ENCODE measurements at regions not wholly inside any gene's neighbourhood (a gene's known extent, or its start where the extent isn't known, plus 50 kb on each side); places are given as distances from the start of the nearest gene placed in this dataset.

DNA sequence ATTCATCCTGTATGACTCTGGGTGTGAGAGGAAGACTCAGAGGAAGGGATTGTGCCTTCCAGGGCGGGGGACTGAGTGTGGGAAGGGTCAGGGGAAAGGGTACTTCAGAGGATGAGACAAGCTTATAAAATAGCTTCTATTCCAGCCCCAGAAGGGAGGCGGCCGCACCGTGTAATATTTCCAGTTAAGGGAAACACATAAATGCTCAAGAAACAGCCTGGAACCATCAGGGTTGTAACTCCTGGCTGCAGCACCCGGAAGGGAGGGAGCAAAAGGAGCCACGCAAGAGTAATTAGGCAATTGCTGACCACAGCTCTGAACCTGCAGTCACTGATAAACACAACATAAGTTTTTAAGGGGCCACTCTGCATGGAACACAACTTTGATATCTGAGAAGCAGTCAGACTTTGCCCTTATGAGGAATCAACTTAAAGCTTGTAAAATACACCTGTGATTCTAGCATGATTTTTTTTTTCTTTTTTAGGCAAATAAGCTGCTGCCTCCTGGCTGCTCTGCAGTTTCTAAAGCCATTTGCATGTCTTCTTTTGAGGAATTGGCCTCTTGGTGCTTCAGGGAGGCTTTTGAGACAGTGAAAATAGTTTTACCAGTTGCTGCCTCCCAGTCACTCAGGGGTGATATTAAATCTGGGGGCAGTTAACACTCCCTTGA is 382.7 kb downstream of the ENC1 start:
- TF ChIP-seq, protein P1, sequence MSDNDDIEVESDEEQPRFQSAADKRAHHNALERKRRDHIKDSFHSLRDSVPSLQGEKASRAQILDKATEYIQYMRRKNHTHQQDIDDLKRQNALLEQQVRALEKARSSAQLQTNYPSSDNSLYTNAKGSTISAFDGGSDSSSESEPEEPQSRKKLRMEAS (IDR thresholded peaks at IDR 0.05): no peak
- TF ChIP-seq CEBPB (IDR thresholded peaks at IDR 0.05) (no peak), YY1 (IDR thresholded peaks at IDR 0.05; ENCODE audit: low read depth) (no peak)
- TF ChIP-seq, protein P2, sequence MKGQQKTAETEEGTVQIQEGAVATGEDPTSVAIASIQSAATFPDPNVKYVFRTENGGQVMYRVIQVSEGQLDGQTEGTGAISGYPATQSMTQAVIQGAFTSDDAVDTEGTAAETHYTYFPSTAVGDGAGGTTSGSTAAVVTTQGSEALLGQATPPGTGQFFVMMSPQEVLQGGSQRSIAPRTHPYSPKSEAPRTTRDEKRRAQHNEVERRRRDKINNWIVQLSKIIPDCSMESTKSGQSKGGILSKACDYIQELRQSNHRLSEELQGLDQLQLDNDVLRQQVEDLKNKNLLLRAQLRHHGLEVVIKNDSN (IDR thresholded peaks at IDR 0.05): no peak

DNA sequence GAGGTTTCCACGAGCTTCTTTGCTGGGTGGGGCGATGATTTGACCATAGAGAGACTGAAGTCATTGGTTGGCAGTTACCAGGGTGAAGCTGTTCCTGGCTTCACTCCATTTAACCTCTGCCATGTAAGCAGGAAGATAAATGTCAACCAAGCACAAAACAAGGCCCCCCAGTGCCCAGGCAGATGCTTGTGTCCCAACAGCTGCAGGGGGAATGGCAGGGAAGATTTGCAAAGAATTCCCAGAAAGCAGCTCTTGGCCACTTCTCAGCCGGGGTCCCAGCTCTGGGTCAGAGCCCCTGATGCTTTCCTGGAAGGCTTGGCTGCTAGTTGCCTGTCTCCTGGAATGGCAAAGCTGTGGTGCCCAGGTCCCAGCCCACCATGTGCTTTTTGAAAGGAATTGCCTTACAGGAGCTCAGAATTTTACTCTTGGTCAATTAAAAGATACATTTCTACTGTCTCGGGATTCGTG is 383.4 kb downstream of the ENC1 start:
- TF ChIP-seq EP300 (IDR thresholded peaks at IDR 0.05; ENCODE audit: borderline replicate concordance): no peak
- no peak for TF ChIP-seq TEAD4 (IDR thresholded peaks at IDR 0.05)
- no peak for TF ChIP-seq ZBTB7A (IDR thresholded peaks at IDR 0.05; ENCODE audit: low read depth)
- TF ChIP-seq, protein P1 (IDR thresholded peaks at IDR 0.05): no peak
- TF ChIP-seq TAF1 (IDR thresholded peaks at IDR 0.05; ENCODE audit: low read depth): no peak
- no peak for TF ChIP-seq NFIC (IDR thresholded peaks at IDR 0.05)
- TF ChIP-seq EGR1 (IDR thresholded peaks at IDR 0.05): no peak
- no peak for TF ChIP-seq YY1 (IDR thresholded peaks at IDR 0.05; ENCODE audit: low read depth)
- no peak for TF ChIP-seq CEBPB (IDR thresholded peaks at IDR 0.05)
- TF ChIP-seq, protein P2 (IDR thresholded peaks at IDR 0.05): no peak
- TF ChIP-seq TCF12 (IDR thresholded peaks at IDR 0.05; ENCODE audit: low read depth): no peak

DNA sequence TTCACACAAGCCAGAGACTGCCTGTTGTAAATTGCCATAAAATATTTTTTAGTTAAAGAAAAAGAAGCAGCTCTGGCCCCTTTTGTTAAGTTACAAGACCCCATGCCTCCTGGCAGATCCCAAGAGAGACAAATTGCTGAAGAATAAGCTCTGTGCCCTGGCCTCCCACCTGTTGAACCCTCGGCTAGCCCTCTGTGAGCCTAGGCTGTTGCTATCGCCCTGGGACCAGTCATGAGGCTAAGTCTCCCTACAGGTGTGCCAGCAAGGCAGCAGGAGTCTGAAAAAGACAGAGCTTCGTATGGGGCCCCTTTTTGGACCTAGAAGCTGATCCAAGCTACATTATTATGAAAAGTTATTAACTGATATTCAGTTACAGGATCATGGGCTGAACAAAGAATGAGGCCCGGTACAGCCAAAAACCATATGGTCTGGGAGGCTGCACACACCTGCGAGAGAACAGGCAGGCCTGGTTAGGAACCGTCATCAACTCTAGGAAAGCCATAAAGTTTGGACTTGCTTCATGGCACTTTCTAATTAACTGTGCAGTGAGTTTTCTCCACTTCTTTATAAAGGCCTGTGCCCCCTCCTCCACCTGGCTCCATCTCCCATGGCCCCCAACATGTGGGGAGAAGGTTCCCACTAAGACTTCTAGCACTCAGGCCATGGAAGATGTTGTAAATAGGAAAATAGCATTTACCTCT is 384.7 kb downstream of the ENC1 start:
- TF ChIP-seq CEBPB (IDR thresholded peaks at IDR 0.05): no peak
- TF ChIP-seq TEAD4 (IDR thresholded peaks at IDR 0.05): no peak
- TF ChIP-seq, protein P3, sequence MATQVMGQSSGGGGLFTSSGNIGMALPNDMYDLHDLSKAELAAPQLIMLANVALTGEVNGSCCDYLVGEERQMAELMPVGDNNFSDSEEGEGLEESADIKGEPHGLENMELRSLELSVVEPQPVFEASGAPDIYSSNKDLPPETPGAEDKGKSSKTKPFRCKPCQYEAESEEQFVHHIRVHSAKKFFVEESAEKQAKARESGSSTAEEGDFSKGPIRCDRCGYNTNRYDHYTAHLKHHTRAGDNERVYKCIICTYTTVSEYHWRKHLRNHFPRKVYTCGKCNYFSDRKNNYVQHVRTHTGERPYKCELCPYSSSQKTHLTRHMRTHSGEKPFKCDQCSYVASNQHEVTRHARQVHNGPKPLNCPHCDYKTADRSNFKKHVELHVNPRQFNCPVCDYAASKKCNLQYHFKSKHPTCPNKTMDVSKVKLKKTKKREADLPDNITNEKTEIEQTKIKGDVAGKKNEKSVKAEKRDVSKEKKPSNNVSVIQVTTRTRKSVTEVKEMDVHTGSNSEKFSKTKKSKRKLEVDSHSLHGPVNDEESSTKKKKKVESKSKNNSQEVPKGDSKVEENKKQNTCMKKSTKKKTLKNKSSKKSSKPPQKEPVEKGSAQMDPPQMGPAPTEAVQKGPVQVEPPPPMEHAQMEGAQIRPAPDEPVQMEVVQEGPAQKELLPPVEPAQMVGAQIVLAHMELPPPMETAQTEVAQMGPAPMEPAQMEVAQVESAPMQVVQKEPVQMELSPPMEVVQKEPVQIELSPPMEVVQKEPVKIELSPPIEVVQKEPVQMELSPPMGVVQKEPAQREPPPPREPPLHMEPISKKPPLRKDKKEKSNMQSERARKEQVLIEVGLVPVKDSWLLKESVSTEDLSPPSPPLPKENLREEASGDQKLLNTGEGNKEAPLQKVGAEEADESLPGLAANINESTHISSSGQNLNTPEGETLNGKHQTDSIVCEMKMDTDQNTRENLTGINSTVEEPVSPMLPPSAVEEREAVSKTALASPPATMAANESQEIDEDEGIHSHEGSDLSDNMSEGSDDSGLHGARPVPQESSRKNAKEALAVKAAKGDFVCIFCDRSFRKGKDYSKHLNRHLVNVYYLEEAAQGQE (IDR thresholded peaks at IDR 0.05; ENCODE audit: low read depth): no peak
- no peak for TF ChIP-seq RAD21 (IDR thresholded peaks at IDR 0.05; ENCODE audit: low read depth)
- TF ChIP-seq CREB1 (IDR thresholded peaks at IDR 0.05; ENCODE audit: low read depth): no peak
- no peak for TF ChIP-seq ZBTB7A (IDR thresholded peaks at IDR 0.05; ENCODE audit: low read depth)
- TF ChIP-seq NFIC (IDR thresholded peaks at IDR 0.05): no peak
- TF ChIP-seq, protein P2 (IDR thresholded peaks at IDR 0.05): no peak
- TF ChIP-seq TAF1 (IDR thresholded peaks at IDR 0.05; ENCODE audit: low read depth): no peak
- TF ChIP-seq FOXM1 (IDR thresholded peaks at IDR 0.05; ENCODE audit: borderline replicate concordance, low read depth): no peak
- TF ChIP-seq EP300 (IDR thresholded peaks at IDR 0.05; ENCODE audit: borderline replicate concordance): no peak
- TF ChIP-seq, protein P1 (IDR thresholded peaks at IDR 0.05): no peak

DNA sequence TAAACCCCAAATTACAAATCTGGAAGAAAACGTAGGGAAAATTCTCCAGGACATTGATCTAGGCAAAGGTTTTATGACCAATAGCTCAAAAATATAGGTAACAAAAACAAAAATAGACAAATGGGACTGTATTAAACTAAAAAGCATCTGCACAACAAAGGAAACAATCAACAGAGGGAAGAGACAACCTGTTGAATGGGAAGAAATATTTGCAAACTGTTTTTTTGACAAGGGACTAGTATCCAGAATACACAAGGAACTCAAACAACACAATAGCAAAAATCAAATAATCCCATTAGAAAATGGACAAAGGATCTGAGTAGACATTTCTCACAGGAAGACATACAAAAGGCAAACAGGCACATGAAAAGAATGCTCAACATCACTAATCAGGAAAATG is 386.3 kb downstream of the ENC1 start:
- TF ChIP-seq EP300 (IDR thresholded peaks at IDR 0.05; ENCODE audit: borderline replicate concordance) (no peak), YY1 (IDR thresholded peaks at IDR 0.05; ENCODE audit: low read depth) (no peak), TAF1 (IDR thresholded peaks at IDR 0.05; ENCODE audit: low read depth) (no peak), CEBPB (IDR thresholded peaks at IDR 0.05) (no peak), RAD21 (IDR thresholded peaks at IDR 0.05; ENCODE audit: low read depth) (no peak)
- TF ChIP-seq, protein P2 (IDR thresholded peaks at IDR 0.05): no peak

DNA sequence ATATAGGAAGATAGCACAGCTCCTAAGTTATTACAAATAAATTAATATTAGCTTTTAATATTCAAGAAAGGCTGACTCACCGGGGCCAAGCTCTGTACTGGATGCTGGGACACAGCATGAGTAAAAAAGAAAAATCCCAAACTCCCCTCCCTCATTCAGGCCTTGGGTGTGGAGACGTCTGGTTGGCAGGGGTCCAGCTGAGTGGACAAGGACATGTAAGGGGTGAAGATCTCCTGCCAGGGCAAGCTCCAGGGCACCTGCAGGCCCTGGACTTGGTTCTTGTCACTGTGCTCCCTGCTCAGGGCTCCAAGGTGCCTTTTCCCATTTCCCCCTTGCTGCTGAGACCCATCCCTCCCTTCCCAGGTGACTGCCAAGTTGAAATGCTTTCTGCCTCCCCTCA is 388.5 kb downstream of the ENC1 start:
- TF ChIP-seq CREB1 (IDR thresholded peaks at IDR 0.05; ENCODE audit: low read depth) (no peak), NFIC (IDR thresholded peaks at IDR 0.05) (peak; percentile 31; the same call in 1 of the 2 replicates)

DNA sequence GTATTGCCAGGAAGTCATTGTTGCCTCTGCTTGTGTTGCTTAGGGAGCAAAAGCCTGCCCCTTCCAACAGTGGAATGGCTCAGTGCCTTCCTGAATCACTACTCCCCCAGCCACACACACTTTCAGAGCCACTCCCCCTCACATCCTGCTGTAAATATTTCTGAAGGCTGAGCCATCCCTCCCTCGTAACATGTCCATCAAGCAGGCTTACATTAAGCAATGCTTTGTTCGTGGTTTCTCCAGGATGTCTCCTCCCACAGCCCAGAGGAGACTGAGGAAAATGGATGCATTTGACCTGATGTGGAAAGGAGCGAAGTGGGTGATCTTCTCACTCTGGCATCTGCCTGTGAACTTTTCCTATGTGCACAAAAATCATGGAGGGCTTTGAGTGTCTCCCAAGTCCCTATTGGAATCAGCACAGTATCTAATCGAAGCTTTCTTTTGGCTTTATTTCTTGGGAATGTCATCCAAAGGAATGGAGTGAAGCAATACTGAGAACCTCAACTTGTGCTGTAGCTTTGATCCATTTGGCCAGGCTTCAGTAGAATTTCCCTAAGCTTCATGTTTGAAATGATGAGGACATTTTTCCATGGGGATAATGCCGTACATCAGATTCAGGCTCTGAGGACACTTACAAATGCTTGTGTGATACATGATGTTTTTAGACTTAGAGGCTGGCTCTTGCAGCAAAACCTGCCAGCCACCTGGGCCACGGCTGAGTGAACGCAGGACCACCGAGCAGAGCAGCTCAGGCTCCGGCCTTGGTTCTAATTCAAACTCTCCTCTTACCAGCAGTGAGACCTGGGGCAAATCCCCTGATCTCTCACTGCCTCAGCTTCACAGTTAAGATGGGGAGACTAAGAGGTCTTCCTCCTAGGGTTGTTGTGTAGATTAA is 389.1 kb downstream of the ENC1 start:
- TF ChIP-seq EP300 (IDR thresholded peaks at IDR 0.05; ENCODE audit: borderline replicate concordance) (no peak), CEBPB (IDR thresholded peaks at IDR 0.05) (peak; percentile 46; the same call in 1 of the 2 replicates)
- TF ChIP-seq, protein P1 (IDR thresholded peaks at IDR 0.05): no peak
- TF ChIP-seq, protein P3 (IDR thresholded peaks at IDR 0.05; ENCODE audit: low read depth): no peak
- TF ChIP-seq, protein P2 (IDR thresholded peaks at IDR 0.05): no peak
